Activated CD4-positive, alpha-beta T cell treated with anti-CD3 and anti-CD28 coated beads for 4 hours (primary cell): ENCODE measurements at regions not wholly inside any gene's neighbourhood (a gene's known extent, or its start where the extent isn't known, plus 50 kb on each side); places are given as distances from the start of the nearest gene placed in this dataset.

Experiments
- DNase-seq, 2 donors: peaks; one replicate each; pipeline ENCODE4 v3.0.0-alpha.2; 2020

DNA sequence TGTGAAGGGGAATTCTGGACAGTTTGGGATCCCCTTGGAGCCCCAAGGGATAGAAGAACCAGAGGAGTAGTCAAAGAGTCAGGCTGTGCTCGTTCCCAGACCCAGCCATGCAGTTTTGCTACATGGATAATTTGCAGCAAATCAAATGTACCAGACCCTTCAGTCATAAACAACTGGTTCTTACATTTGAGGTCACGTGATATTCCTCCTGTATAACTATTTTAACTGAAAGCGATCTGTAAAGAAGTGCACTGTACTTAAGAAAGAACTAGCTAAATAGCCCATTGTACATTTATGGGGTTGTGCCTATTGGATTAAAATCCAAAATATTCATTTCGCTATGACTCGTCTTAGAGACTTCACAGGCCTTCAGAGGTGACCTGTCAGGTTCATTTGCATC lies 550.2 kb upstream of the TENM3 start:
- no peak for DNase-seq

DNA sequence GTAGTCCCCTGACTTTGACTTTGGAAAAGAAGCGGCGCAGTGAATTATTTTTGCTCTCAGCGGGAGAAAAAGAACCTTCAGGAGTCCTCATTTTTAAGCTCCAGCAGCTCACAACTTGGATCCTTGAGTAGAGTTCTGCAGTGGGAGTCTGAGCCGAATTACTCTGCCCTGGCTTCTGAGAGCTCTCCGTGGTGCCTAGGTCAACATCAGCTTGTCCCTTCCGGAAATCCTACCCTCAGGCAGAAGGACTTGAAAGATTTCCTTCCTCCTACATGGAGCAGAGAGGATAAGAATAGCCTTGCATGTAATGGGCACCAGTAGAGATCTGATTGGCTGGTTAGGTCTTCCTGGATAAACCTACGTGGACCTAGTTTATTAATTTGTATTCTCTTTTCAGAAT lies 549.7 kb upstream of the TENM3 start:
- DNase-seq, result no peak

DNA sequence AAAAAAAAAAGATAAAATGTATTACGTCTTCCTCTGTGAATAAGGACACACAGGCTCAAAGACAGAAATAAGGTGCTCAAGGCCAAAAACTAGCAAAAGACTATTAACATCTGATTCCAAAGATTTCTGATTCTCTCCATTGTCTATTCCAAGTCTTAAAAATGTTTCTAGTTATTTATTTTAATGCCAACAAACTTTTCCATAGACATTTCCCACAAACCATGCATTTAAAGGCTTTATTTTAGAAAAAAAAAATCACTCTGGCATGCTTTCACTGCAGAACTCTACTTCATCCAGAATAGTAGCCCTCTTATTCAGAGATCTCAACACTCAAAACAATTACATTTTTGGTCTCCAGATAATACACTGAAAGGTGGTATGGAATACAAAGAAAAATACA lies 545.0 kb upstream of the TENM3 start:
- no peak for DNase-seq

DNA sequence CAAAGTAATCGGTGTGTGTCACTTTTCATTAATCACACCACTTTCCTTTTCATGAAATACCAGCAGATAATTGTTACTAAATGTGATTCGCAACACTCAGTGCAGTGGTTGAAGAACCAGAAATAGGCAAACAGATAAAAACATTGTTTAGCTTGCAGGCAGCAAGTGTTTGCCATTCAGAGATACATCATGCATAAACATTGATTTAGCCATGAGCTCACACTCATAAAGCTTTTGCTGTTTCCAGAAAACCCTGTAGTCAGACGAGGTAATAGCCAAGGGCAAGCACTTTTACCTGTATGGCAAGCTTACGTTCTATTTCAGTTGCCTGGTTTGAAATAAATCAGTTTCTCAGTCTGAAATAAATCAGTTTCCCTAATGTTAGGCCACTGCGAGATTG lies 542.0 kb upstream of the TENM3 start:
- no peak for DNase-seq

DNA sequence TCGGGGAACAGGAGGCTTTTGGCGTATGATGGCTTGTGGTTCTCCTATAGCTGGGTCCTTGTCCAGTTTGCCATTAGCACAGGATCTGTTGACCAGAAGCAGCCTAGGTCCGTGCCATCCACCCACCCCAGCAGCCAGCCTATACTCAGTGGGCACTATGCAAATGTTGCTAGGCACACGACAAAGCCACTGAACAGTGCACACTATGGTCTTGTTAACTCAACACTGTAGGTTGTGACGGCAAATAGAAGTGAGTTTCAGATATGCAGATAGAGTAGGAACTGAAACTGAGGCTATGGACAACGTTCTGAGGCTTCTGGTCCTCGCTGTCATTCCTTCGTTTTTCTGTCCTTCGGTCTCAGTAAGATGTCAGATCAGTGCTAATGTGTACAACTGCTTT lies 541.3 kb upstream of the TENM3 start:
- DNase-seq, result no peak

DNA sequence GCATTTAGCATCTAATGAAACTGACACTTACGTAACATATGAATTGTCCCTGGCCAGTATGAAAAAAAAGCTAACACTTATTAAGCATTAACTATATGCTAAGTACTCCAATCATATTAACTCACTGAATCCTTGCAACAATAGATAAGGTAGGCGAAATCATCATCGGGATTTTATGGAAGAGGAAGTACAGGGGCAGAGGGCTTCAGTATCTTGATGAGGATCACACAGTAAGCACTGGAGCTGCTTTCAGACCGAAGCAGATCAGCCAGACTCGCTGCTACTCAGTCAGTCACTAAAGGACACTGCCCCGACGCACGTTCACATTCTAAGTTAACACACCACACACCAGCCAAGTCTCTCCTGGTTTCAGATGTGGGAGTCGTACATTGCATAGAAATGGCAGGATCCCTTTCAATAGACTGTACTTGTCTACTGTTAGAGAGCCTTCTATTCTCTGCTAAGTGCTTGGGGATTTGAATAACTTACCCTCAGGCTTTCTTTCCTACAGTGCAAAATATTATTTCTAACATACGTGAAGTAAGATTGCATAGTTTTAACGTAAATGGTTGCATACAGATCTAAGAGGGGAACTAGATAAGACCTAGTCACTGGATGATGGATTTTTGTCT lies 540.2 kb upstream of the TENM3 start:
- DNase-seq, result no peak

DNA sequence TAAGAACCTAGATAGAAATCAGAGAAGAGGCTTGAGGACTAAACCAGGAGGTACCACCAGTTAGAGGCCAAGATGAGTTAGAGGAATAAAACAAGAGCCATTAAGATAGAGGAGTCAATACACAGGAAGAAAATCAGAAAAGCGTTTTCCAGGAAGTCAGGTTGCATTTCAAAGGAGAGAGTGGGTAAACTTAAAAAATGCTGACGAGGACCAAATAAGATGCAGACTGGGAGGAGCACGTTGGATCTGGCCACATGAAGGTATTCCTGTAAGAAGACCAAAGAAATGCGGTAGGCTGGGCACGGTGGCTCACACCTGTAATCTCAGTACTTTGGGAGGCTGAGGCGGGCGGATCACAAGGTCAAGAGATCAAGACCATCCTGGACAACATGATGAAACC lies 533.1 kb upstream of the TENM3 start:
- DNase-seq, result no peak

DNA sequence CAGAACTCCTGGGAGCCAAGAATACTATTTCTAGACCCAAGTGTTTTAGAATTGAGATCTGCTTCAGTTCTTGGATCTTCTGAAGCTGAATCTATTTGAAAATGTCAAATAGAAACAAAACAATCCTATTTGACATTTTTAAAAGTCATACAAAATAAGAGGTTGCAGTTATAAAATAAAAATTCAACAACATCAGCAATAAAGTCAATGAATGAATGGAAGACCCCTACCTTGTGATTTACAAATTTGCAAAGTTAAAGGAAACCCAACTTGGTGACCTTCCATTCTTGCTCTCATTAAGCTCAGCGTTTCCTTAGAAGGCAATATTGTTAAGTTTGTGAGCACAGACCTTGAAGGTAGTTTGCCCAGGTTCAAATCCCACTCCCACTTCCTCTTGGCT lies 531.8 kb upstream of the TENM3 start:
- DNase-seq, result no peak

DNA sequence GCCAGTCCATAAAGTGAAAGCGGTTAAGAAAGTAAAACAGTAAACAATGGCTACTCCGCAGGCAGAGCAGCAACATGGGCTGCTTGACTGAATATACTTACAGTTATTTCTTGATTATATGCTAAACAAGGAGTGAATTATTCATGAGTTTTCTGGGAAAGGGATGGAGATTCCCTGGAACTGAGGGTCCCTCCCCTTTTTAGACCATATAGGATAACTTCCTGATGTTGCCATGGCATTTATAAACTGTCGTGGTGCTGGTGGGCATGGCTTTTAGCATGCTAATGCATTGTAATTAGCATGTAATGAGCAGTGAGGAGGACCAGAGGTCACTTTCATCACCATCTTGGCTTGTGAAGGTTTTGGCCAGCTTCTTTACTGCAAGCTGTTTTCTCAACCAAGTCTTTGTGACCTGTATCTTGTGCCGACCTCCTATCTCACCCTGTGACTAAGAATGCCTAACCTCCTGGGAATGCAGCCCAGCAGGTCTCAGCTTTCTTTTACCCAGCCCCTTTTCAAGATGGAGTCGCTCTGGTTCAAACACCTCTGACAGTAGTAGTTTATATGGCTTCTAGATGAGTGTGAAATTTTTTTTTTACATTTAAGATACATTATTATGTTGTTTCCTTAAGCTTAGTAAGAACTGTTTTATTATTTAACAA lies 514.8 kb upstream of the TENM3 start:
- no peak for DNase-seq

DNA sequence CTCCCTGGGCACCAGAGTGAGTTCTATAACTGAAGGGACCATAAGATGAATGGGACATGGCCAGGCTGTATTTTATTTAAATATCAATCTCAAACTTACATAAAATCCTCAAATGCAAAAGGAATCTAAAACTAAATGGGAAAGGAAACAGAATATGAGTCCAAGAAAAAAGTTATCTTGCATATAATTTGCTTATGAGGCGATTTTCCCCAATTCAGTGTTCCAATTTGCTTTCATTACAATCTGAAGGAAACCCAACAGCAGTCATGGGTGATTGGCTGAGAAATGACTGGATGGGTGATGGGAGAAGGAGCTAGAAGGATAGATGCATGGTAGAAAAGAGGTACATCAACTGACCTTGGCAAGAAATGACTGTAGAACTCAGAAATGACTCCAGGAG lies 511.3 kb upstream of the TENM3 start:
- no peak for DNase-seq

DNA sequence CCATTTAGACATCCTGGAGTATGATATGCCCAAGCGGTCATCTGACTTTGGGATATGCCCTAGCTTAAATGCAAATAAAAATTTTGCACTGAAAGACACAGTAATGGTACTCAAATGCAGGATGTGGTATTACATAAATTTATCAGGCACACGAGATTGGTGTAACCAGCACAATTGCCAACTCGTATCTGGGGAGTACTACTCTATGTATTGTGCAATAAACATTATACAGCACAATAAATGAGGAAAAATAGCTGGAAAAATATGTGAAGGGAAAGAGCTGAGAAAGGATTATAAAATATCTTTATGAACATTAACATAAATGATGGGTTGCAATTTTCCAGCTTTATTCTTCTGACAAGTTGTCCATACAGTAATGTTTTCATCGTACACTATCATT lies 505.5 kb upstream of the TENM3 start:
- no peak for DNase-seq

DNA sequence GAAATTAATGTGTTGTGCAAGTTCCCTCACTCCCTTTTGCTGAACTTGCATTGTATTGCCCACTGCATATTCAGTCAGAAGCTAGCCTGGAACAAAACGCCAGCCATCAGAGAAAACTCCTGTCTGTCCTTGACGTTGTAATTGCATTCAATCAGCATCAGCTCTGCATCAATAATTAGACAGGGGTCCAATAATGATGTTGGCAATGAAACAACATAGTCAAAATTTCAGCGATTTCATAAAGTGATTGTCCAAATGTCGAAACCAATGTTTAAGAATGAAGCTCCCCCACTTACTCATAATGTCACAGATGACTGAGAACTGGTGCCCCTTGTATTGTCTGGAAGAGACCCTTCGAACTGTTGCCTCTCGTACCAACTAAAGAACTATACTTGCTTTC lies 504.2 kb upstream of the TENM3 start:
- DNase-seq, result no peak

DNA sequence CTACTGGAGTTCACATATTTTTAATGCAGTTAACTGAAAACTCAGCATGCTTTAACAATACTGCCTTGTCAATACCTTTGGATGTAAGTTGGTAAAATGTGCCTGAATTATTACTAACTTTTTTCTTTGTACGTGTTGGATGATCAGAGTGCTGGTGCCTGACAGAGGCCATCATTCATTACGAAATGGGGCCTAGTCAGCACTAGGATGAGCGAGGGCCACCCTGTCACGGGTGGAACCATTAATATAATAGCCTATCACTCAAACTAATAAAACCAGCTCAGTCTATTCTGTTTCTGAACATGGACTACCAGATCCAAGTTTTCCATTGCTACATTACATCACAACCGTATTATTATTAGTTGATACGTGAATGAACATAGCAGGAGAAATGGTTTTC lies 501.7 kb upstream of the TENM3 start:
- no peak for DNase-seq

DNA sequence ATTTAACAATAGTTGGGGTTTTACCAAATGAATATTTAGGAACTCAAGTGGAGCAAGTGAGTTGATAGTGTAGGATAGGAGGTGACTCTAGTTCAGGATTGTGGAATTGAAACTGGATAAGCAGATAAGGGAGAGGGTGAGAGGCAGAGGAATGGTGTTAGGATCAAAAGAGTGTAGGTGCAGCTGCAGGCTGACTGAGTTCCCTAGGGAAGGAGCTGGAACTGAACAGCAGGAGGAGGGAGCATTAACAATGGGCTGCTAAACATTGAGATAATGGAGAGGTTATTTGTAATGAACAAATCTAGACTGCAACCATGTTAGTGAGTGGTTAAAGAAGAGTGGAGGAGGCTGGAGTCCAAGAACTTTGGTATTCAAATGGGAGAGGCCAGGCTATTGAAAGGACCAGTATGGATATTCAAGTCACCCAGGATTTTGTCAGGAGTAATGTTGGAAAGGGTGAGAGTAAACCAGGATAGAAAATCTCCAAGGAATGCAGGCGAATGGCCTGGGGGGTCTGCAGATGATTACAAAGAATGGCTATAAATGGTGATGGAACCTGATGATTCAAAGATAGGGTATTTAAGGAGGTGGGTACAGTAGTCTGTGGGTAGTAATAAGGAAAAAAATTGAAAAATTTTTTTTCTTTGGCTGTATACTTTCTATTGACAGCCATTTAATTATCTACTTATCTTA lies 497.1 kb upstream of the TENM3 start:
- no peak for DNase-seq

DNA sequence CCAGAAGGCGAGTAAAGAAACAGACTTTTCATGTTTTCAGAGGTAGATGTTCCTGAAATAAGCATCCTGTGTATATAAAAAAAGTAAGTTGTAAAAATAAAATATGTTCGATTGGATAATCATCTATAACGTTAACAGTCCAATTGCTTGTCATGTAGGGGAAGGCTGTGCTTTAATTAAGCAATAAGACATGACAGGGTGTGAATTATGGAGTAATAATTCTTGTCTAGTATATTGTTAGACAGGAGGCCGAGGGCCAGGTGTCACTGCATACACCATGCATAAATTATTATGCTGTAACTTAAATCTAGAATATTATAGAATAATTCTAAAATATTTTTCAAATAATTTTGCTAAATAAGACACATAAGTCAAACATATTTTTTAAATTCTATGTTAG lies 494.6 kb upstream of the TENM3 start:
- DNase-seq, result no peak

DNA sequence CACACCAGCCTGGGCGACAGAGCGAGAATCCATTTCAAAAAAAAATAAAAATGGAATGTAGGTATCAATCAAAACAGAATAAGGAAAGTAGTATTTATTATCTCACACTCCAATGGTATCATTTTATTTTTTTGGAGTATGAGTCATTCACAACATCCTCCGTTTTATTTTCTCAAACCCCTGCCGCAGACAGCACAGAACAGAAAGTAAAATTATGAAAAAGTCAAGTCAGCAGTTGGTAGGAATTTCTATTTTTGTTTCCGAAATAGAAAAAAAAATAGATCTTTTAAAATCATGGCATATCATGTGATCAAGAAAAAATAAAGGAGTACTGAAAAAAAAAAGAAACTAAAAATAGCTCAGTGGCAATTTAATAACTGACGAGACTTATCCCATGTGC lies 490.7 kb upstream of the TENM3 start:
- DNase-seq, result no peak

DNA sequence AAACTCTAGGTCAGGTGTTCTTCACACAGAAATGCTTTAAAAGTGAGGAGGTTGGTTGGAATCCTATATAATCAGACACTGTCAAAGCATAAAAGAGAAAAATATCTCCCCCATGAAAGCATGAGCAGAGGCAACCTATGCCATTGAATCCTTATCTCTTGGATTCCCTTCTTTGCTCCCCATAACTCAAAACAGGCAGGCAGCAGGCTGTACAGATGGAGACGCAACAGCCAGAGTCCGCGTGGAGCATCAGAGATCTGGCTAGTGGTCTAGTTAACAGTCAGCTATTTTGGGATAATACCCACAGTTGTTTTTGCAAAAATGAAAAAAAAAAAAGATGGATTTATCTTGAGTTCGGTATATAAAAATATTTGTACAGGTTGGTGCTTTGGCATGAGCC lies 490.0 kb upstream of the TENM3 start:
- no peak for DNase-seq

DNA sequence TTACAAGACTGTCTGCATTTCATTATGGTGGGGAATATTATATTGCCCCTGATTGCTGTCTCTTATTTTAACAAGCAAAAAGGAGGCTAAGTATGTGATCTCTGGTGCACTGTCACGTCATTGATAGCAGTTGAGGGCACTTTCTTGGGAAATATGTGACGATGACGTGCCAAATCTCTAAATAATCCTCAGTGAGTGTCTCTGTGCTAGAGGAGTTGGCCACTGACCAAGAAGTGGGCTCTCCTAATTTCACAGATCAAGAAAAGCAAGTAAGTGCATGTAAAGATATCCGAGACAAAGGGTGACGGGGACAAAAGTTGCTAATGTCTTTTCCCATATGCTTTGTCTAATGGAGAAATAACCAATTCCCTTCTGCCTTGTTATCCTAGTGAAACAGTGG lies 487.4 kb upstream of the TENM3 start:
- DNase-seq, result no peak

DNA sequence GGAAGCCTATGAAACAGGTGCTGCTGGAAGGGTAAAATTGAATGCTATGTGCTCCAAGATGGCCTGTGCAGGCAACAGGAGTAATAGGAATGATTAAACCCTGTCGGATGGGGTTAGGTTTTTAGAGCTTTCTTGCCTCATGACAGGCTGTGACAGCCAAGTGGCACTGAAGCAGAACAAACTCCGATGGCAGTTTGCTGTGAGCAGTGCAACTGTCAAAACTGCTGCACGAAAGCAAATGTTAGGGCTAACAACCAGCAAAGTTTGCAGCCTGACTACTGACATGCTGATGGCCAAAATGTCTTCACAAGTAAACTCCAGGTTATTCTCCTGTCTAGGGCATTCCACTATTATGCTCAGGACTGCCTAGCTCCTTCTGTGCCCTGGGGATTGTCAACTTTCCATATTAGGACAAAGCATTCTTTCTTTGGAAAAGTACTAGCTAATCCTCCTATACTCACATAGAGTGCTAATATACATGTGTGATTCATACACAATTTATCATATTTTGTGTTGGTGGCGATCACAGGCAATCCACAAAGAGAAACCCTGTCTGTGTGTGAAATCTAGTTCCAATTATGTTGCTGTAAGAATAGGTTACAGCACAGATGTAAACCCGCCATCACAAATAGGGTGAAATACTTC lies 486.6 kb upstream of the TENM3 start:
- DNase-seq, result no peak

DNA sequence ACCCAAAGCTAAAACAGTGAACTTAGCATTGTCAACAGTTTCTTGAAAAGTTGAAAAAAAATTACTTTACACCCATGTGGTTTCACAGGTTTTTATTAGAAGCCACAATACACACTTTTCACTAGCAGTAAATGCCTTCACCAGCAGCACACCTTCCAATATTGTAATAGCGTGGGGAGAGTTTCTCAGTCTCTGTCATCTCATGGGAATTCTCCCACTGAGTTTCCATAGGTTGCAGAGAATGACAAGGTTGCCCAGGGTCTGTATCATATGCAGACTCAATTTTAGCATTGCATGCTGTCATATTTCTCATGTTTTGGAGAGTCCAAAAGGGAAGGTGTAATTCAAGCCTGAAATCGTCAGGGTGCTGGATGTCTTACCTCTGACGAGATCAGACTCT lies 486.1 kb upstream of the TENM3 start:
- no peak for DNase-seq

DNA sequence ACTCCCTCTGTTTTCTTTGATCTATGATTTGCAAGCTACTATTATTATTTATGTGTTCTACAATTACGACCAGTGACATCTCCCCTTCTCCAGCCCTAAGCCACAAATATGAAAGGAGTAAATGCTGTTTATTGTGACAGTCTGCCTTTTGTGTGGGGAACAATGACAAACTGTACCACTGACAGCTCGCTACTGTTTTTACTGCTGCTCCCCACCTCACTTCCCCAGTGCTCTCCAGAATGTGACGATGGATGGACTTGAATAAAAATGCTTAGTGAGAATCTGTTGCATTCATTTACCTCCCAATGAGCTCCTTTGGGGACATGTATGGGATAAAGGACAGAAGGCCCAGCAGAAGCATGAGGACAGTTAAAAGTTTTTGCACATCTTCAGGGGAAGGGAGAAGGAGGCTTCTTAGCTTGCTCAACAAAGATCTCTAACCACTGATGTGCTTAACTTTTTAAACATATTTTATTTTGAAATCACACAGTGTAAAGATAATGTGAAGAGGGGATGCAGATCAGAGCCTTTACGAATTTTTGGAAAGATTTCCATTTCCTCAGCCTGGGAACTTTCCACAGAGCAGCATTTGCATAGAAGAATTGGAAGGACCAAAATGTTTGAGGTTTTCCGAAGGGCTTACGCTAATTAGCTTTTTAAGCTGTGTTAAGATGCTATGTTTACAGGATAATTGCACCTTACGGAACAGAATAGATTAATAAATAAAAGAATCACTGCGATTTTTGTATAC lies 485.1 kb upstream of the TENM3 start:
- no peak for DNase-seq

DNA sequence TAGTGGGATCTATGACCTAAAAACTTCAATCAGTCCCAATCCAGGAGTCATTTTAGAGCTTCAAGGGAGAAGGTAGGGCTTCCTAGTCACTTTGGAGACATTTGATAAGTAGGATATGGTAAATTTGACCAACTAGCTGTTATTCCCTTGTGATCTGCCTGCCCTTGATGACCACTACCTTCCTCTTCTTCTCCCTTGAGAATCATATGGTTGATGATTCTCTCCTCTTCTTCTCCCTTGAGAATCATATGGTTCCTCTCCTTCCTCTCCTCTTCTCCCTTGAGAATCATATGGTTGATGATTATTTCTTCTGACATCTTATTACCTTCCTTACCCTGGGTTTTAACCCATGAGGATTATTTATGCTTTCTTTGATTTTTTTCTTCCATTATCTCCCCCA lies 482.6 kb upstream of the TENM3 start:
- no peak for DNase-seq

DNA sequence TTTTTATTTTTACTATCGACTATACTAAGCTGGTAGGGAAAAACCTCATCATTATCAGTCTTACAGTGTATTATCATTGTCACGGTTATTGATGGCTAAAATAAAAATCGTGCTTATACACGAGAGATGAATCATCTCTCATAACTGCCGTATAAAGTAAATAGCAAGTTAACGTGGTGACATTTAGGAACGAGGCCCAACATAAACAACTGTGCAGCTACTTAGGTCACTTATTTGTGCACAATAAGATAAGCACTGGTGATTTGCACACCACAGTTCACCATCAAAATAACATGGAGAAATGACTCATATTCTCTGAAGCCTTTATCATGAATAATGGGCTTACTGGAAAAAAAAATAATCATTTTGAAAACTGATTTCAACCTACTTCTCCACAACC lies 482.0 kb upstream of the TENM3 start:
- no peak for DNase-seq
